Fibroblast of skin of left biceps (primary cell): ENCODE measurements at regions not wholly inside any gene's neighbourhood (a gene's known extent, or its start where the extent isn't known, plus 50 kb on each side); places are given as distances from the start of the nearest gene placed in this dataset.

ENCODE experiments used
- DNase-seq, 2 experiments: peaks; one replicate each; pipeline ENCODE4 v3.0.0-alpha.2; 2013; ENCODE audit warnings: low read depth in 2 of 2

DNA sequence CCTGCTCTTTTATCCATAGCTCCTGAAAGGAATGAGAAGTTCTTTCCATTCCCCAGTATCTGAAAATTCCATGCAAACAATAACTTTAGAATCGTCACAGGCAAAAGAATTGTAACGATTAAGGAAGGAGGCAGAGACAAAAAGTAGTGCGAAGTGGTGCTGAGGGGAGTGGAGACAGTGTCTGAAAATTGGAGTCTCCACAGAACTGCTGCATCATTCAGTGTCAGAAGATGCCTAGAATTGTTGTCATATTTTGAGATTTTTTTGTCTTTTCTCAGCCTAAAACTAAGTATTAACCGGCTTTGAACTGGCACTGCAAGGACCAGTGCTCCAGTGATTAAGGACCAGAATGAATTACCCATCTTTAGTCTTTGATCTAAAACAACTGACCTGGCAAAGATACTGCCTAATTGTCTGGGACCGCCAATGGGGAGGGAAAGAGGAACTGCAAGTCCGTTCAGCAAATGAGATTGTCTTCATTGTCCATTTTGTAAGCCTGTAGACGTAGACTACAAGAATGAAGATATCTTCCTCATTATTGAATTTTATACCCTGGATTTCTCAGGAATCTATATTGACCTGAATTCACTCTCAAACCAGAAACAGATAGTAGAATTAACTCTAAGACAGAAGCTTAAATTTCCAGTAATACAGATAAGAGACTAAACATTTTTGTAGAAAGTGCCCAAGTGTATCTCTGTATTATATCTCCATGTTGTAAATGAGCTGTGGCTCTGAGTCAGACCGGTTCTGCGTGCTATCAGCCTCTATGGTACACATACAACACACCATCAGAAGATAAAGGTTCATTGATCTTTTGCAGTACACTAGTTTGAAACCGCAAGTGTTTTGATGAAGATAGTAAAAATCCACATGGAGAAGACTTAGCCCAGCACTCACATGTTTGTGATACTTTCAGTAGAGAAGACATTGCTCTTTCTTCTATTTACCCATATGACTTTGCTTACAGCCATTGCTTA is 293.2 kb downstream of the EFNB2 start:
- no peak for DNase-seq

DNA sequence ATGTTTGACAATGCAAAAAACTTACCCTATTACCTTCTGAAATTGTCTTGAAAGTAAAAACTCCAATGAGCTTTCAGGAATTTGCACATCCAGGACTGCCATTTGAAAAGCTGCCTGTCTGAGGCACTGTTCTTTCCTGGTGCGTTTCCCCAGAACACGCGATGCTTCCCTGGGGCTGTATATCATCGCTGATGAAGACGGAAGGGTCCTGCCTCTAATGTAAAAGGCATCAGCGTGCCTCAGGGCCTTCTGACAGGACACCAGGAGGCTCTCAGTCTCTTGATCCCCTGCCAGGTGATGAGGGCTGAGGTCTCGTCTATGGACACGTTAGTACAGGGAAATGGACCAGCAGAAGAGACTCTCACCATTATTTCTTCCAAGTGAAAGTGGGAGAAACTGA is 296.8 kb downstream of the EFNB2 start:
- no peak for DNase-seq

DNA sequence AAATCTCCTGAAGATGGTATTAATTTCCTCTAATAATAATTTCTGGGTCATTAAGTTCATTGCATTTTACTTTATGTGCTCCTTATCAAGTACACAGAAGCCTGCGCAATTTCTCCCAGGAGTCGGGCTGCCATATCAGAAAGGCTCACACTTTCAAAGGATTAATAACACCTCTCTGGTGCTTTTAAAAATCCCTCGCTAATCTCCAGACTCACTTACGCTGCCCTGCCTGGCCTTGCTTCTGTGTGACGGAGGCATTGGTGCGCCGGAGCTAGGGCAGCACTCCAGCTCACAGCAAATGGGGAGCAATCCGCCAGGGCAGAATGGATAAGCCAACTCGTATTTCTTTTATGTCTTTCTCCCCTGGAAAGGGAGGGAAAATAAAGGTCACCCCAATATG is 300.8 kb downstream of the EFNB2 start:
- no peak for DNase-seq

DNA sequence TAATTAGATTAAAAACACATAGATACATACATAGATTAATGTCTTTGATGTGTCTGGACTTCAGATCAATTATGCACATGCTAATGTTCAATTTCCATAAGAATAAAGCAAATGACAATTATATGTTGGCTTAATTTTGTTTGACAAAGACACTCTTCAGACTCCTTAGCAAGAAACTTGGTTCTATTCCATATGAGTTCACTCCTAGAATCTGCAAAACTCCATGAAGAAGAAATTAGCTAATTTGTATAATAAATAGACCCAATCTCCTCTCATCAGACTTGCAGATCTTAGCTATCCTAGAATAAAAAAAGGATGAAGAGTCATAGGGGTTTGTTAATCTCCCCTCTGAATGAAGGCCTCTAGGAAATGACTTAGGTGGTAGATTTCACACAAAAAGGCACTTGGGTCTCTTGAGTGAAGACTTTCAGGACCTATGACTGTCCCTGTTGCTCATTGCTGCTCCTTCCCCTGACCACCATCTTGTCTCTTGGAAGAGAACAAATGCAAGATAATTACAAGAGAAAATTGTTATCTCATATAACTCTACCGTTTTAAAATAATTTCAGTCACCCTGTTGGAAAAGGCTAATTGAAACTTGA is 302.2 kb downstream of the EFNB2 start:
- DNase-seq = no peak

DNA sequence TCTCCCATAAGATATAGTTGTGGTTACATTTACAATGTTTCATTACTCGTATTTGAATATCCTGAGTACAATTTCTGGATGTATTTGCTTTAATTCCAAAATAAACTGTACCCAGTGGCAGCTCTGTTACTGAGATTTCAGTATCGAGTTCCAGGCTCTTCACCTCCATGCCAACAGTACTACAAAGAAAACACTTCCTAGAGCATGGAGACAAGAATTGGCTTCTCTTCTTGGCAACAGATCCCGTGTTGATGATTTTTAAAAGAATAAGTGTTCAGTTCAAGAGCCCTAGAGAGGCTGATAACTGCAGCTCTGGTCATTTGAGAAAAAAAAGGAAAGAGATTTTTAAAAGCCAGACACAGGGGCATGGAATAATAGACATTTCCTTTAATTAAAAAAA is 302.8 kb downstream of the EFNB2 start:
- no peak for DNase-seq

DNA sequence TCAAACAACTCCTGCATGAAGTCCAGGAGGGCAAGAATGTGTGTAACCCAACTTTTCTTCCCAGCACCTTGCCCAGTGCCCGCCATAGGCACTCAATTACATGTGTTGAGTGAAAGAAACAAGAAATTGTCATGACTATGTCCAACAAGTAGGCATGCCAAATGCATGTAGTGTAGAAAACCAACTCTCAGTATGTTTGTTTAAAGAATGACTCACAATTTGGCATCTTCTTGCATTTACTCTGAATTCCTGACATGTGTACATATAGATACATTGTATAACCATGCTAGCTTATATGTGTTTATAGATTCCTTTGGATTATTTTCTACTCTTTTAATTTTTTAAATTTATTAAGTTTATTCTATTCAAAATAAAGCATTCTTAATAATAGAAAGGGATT is 305.0 kb downstream of the EFNB2 start:
- peak; percentile 31 to 35 for DNase-seq

DNA sequence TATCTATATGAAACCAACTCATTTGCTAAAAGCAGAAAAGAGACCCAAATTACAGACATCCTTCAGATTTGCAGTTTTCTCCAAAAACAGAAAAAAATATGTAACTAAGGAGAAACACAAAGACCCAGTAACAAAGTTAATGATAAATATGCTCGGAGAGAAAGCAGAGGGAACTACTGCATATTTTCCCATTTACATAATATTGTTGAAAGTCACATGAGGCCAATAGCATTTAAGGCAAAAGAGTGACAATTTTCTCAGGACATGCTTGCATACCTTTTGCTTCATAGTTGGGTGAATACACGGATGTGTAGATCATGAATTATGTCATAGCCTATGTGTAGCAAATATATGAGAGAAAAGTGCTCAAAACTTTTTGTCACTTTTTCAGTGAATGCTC is 310.3 kb downstream of the EFNB2 start:
- no peak for DNase-seq

DNA sequence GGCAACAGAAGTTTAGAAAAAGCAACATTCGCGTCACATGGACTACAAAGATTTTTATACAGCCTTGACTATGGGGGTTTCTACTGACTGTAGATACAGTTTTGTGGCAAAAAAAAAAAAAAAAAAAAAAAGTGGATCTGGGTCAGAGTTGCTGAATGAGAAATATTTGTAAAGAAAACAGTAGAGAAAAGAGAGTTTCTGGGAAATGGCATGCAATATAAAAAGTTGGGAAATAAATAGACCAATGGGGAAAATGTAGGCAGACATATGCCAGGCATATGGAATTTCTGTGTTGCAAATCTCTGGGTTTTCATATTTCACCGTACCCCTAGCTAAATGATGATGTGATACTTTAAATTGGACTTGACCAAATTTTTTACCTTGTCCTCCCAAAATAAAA is 315.3 kb downstream of the EFNB2 start:
- DNase-seq = peak in 1 of 2 experiments; percentile 10

DNA sequence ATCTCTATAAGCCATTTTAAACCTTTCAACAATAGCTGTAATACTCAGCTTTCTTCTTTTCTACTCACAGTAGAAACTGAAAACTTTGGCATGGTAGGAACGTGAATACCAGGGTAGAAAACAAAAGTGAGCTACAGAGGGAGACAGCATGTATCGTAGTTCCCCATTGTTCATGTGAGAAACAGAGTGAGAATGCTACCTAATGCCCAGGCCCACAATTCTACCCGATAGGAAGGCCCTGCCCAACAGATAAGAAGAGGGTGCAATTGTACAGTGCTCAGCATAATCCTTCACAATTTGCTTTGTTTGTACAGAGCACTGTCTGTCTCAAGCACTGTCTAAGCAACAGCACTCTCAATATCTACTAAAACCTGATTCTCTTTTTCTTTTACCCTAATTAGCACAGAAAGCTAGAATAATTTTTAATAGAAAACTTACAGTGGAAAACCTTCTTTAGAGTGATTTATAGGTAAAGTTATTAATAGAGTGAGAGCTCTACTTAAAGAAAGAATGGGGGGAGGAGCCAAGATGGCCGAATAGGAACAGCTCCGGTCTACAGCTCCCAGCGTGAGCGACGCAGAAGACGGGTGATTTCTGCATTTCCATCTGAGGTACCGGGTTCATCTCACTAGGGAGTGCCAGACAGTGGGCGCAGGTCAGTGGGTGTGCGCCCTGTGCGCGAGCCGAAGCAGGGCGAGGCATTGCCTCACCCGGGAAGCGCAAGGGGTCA is 322.3 kb downstream of the EFNB2 start:
- DNase-seq = no peak

DNA sequence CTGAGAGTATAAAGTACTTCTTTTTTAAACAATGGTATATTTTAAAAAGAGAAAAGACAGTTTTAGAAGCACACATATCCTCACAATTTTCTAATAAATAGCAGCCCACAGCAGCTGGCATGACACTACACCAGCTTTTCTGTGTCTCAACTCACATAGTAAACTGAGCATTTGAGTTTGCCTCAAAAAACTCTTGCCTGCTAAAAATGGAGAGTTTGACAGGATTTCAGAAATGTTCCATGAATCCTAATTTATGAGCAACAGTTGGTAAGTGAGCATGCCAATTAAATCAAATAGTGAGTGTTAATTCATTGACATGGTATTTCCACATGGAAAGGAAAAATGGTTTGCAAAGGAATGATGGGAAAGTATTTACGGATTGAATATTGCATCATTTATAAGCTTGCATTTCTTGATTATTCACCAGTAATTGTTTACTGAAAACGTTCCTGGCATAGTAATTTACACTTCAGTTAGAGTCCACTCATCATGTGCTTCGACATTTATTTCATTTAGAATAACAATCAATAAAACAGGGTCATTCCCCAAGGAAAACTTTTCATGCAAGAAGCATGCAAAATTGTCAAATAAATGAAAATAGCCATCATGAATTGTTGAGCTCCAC is 323.0 kb downstream of the EFNB2 start:
- peak; percentile 77 to 82 for DNase-seq

DNA sequence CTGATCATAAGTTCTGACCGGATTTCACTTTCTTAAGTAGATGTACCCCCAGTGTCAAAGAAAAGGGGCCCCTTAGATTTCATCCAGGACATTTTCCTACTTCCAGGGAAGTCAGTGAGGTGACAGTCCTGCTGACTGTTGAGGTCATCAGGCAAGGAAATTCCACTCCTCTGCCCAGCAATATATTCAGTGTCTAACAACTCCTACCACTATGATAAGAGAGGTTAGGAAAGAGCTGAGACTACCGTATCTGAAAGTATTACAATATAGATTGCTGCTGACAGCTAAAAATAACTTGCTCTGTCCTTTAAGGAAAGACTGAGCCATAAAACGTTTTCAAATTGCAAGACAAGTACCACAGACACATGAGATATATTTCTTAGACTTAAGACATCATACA is 325.1 kb downstream of the EFNB2 start:
- DNase-seq = no peak

DNA sequence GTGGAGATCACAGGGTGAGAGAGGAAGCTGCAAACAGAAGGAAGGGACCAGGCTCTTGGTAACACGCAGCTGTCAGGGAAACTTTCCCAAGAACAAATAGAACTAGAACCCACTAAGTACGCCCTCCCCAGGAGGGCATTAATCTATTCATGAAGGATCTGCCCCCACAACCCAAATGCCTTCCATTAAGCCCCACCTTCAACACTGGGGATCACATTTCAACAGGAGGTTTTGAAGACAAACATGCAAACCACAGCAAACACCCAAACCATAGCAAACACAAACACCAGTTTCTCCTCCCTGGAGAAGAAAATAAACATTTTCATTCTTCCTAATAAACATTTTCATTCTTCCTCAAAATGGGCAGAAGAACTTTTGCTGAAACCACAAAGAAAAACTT is 329.6 kb downstream of the EFNB2 start:
- no peak for DNase-seq

DNA sequence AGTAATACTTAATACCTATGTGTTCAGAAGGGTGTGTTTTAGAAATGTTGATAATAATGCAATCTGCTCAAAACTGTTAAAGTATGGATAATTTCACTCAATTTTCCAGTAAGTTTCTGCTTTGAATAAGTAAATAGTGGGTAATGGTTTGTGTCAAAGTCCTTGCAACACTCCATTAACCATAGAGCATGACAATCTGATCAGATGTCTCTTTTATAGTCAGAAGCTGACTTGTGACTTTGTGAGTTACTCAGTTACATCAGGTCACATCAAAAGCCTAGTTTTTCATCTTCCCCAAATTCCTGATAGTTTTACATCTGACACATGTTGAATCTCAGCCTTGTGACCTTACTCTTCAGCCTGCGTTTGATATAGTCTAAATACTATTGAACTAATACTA is 338.0 kb downstream of the EFNB2 start:
- DNase-seq = no peak

DNA sequence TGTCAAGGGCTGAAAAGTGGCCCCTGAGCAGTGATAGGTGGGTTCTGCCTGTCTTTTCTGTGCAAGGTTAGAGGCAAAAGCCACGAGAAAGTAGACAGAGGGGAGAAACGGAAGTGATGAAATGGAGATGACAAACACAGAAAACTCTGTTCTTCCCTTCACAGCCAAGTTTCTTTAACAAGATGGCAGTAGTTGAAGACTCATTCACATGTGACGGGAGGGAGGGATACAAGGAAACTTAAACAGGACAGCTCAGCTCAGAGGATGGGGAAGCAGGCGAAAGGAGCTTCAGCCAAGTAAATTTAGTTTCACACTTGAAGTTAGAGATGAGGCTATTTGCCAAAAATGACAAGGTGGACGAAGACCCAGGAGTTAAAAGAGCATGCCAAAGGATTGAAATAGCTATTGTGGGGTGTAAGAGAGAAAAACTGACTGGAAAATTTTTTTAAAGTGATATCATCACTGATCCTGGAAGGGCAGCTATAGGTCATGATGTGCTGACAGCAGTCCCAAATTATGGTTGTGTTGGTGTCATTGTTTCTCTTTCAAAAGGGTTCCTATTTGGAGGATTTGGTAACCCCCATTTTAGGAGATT is 347.9 kb downstream of the EFNB2 start:
- DNase-seq = peak in 1 of 2 experiments; percentile 13

DNA sequence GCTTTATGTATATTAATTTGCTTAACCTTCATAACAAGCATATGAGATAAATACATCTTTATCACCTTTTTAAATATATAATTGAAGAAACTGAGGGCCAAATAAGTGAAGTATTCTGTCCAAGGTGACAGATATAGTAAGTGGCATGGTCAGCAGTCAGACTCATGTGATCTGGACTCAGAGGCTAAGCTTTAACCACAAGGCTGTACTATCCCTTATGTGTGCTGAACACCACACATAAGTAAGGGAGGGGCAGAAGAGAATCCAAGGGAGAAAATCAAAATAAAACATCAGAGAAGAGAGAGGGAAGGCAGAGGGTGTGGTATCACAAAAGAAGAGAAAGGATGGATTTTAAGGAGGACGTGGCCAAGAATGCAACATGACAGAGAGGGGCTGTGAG is 348.4 kb downstream of the EFNB2 start:
- DNase-seq = no peak

DNA sequence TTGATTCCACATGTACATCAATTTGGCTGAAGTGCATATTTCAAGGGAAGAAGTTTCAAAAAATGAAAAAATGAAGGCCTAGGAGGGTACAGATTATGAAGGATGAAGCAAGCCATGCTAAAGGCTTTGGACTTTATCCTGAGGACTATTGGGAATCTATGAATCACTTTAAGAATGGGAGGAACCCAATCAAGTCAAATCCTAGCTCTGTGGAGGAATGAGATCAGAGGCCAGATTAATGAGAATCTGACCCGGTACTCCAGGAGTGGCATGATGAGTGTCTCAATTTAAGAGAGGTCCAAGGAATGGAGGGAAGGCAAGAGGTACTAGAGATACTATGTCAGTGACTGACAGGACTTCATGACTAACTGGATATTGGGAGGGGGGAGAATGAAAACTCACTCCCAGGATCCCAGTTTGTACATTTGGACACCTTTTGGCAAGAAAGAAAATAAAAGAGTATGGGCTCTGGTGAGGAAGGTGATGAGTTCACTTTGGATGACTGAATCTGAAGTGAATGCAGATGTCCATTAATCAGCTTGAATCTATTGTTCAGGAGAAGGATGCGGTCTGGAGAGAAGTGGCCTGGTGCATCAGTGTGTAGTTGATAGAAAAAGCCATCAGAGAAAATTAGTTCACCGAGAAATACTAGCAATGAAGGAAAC is 349.0 kb downstream of the EFNB2 start:
- DNase-seq = no peak

DNA sequence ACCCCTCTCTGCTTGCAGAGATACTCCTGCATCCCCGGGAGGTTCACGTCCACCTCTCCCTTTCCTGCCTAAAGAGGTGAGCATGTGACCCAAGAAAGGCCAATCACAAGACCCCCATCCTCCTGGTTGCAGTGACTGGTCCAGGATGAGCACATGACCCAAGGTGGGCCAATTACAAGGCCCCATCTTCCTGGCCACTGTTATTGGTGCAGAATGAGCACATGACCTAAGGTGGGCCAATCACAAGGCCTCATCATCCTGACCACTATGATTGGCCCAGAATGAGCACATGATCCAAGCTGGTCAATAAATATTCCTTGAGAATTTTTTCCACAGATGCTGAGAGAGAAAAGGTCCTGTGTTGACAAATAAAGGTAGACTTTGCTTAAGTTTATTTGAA is 350.7 kb downstream of the EFNB2 start:
- DNase-seq = no peak

DNA sequence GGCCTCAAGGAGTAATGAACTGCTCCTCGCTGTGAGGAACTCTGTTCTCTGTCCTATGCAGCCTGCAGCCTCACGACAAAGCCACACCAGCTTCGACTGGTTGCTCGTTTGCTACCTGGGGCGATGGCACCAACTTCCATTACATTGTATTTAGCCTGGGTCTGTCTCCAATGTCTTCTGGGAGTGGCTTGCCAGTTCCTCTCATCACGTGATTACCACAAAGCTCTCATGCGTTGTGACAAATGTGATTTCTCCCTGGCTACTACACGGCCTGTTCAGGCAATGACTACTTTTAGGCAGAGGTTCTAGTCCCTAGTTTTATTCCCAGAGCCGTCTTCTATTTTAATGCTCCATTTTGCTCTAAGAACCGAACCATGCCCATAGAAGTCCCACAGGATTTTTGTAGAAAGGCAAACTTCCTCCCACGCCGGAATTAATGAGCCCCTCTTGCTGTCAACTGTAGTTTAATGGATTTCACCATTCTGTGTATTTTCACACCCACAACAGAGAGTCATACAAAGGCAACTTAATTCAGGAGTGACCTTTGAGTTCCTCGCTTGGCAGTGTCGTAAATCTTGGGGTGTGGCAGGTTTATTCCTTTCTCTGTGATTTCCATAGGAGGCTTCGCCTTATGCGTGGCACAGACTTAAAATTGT is 351.9 kb downstream of the EFNB2 start:
- no peak for DNase-seq

DNA sequence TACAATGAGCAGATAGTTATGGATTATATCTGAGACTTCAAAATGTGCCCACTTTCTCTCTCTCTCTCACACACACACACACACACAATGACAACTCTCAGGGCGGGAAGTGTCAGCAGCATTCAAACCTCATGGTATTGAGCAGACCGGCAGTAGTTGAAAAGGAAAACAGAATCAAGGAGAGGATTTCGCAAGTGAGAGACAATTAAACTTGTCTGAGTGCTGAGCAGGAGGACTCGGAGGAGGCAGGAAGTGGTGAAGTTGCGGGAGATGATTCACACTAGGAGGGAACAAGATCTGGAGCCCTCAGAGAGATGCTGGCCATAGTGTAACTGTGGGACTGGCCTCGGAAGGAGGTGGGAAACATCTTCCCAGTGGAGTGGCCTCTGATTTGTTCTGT is 353.1 kb downstream of the EFNB2 start:
- DNase-seq = peak; percentile 77 to 80

DNA sequence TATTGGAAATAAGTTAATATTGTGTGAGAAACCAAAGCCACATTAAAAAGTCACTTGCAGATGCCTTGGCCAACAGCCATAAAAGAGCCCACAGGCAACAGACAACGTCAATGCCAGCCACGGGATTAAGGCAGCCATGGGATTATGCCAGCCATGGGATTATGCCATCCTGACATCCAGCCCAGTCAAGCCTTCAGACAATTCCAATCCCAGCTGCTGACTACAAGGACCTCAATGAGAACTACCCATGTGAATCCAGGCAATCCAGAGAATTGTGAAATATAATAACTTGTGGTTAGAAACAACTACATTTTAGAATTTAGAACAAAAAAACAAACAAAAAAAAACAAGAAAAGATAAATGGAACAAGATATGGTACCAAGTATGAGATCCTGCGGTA is 356.6 kb downstream of the EFNB2 start:
- no peak for DNase-seq

DNA sequence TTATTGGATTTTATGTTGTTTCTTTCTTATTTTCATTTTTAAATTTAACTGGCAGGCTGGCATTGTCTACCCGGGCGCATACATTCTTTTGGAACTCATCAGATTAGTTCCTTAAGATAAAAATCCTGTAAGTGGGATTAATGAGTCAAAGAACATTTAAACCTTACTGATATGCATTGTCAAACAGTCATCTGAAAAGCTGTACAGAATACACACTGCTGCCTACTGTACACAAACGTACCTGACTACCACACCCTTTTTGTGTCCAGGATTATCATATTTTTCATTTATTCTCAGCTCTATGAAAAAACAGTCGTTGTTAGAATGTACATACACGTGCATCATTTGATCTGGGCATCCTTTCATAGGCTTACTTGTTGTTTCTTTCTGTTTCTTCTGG is 358.3 kb downstream of the EFNB2 start:
- DNase-seq = no peak
